ENCODE measurements at regions not wholly inside any gene's neighbourhood (a gene's known extent, or its start where the extent isn't known, plus 50 kb on each side); places are given as distances from the start of the nearest gene placed in this dataset.

- Histone ChIP-seq H3K36me3 (ENCODE audit: insufficient read depth, low read length) (no peaks in the 10 kb centered on the region), H3K4me1 (ENCODE audit: control insufficient read depth, insufficient read depth, low read length, unreplicated experiment) (peaks cover 35% of the 10 kb centered on the region), H2AFZ (ENCODE audit: low read length, unreplicated experiment) (no peak overlapping the region), H3K27ac (ENCODE audit: low read depth, low read length) (no peak overlapping the region), H3K4me3 (ENCODE audit: low read depth, low read length) (no peak overlapping the region), H3K79me2 (ENCODE audit: control insufficient read depth, insufficient read depth, low read length, unreplicated experiment) (no peaks in the 10 kb centered on the region), H3K27me3 (ENCODE audit: insufficient read depth, low read length) (no peaks in the 10 kb centered on the region)
These were observed 70.8 kb upstream of the RPS23 start for GRCh38 chr5:82348784-82349425.

GRCh38 chr5:82347201-82347865 lies 69.2 kb upstream of the RPS23 start:
- H3K27me3 ChIP-seq (ENCODE audit: insufficient read depth, low read length): no peaks in the 10 kb centered on the region
- H3K36me3 ChIP-seq (ENCODE audit: insufficient read depth, low read length): no peaks in the 10 kb centered on the region
- H3K79me2 ChIP-seq (ENCODE audit: control insufficient read depth, insufficient read depth, low read length, unreplicated experiment): no peaks in the 10 kb centered on the region
- no peak overlapping the region; the same call in 1 of the 2 replicates for H3K4me3 ChIP-seq (ENCODE audit: low read depth, low read length)
- H3K4me1 ChIP-seq (ENCODE audit: control insufficient read depth, insufficient read depth, low read length, unreplicated experiment): peaks cover 29% of the 10 kb centered on the region
- H3K27ac ChIP-seq (ENCODE audit: low read depth, low read length): peak overlapping the region; percentile 13; the same call in 1 of the 2 replicates
- H2AFZ ChIP-seq (ENCODE audit: low read length, unreplicated experiment): peak overlapping the region; percentile 80

GRCh38 chr5:82346399-82347165 lies 68.4 kb upstream of the RPS23 start:
- Histone ChIP-seq H3K27me3 (ENCODE audit: insufficient read depth, low read length) (no peaks in the 10 kb centered on the region), H3K79me2 (ENCODE audit: control insufficient read depth, insufficient read depth, low read length, unreplicated experiment) (no peaks in the 10 kb centered on the region), H3K27ac (ENCODE audit: low read depth, low read length) (no peak overlapping the region)

GRCh38 chr5:82345108-82345507 lies 67.0 kb upstream of the RPS23 start:
- H2AFZ ChIP-seq (ENCODE audit: low read length, unreplicated experiment): no peak overlapping the region
- no peak overlapping the region for H3K27ac ChIP-seq (ENCODE audit: low read depth, low read length)
- no peaks in the 10 kb centered on the region for H3K36me3 ChIP-seq (ENCODE audit: insufficient read depth, low read length)
- no peaks in the 10 kb centered on the region for H3K27me3 ChIP-seq (ENCODE audit: insufficient read depth, low read length)
- peaks cover 25% of the 10 kb centered on the region for H3K4me1 ChIP-seq (ENCODE audit: control insufficient read depth, insufficient read depth, low read length, unreplicated experiment)
- H3K4me3 ChIP-seq (ENCODE audit: low read depth, low read length): no peak overlapping the region
- H3K79me2 ChIP-seq (ENCODE audit: control insufficient read depth, insufficient read depth, low read length, unreplicated experiment): no peaks in the 10 kb centered on the region

More at GRCh38 chr5:82346399-82347165, 68.4 kb upstream of the RPS23 start:
- no peaks in the 10 kb centered on the region for H3K36me3 ChIP-seq (ENCODE audit: insufficient read depth, low read length)
- H3K4me3 ChIP-seq (ENCODE audit: low read depth, low read length): no peak overlapping the region
- peak overlapping the region; percentile 80 for H2AFZ ChIP-seq (ENCODE audit: low read length, unreplicated experiment)
- peaks cover 25% of the 10 kb centered on the region for H3K4me1 ChIP-seq (ENCODE audit: control insufficient read depth, insufficient read depth, low read length, unreplicated experiment)

- Histone ChIP-seq H3K4me3 (ENCODE audit: low read depth, low read length) (no peak overlapping the region), H3K4me1 (ENCODE audit: control insufficient read depth, insufficient read depth, low read length, unreplicated experiment) (peaks cover 4% of the 10 kb centered on the region), H3K36me3 (ENCODE audit: insufficient read depth, low read length) (no peaks in the 10 kb centered on the region), H3K79me2 (ENCODE audit: control insufficient read depth, insufficient read depth, low read length, unreplicated experiment) (no peaks in the 10 kb centered on the region), H2AFZ (ENCODE audit: low read length, unreplicated experiment) (no peak overlapping the region), H3K27me3 (ENCODE audit: insufficient read depth, low read length) (no peaks in the 10 kb centered on the region), H3K27ac (ENCODE audit: low read depth, low read length) (no peak overlapping the region)
These were observed 63.2 kb upstream of the RPS23 start for GRCh38 chr5:82341325-82341724.

GRCh38 chr5:82340799-82341198 lies 62.6 kb upstream of the RPS23 start:
- Histone ChIP-seq H3K79me2 (ENCODE audit: control insufficient read depth, insufficient read depth, low read length, unreplicated experiment) (no peaks in the 10 kb centered on the region), H2AFZ (ENCODE audit: low read length, unreplicated experiment) (no peak overlapping the region), H3K36me3 (ENCODE audit: insufficient read depth, low read length) (no peaks in the 10 kb centered on the region), H3K27ac (ENCODE audit: low read depth, low read length) (no peak overlapping the region), H3K4me3 (ENCODE audit: low read depth, low read length) (no peak overlapping the region), H3K4me1 (ENCODE audit: control insufficient read depth, insufficient read depth, low read length, unreplicated experiment) (peaks cover 10% of the 10 kb centered on the region), H3K27me3 (ENCODE audit: insufficient read depth, low read length) (no peaks in the 10 kb centered on the region)

GRCh38 chr5:82339792-82340191 lies 61.6 kb upstream of the RPS23 start:
- Histone ChIP-seq H3K27me3 (ENCODE audit: insufficient read depth, low read length) (no peaks in the 10 kb centered on the region), H3K36me3 (ENCODE audit: insufficient read depth, low read length) (no peaks in the 10 kb centered on the region), H3K79me2 (ENCODE audit: control insufficient read depth, insufficient read depth, low read length, unreplicated experiment) (no peaks in the 10 kb centered on the region), H3K4me1 (ENCODE audit: control insufficient read depth, insufficient read depth, low read length, unreplicated experiment) (peaks cover 20% of the 10 kb centered on the region), H3K27ac (ENCODE audit: low read depth, low read length) (no peak overlapping the region), H3K4me3 (ENCODE audit: low read depth, low read length) (no peak overlapping the region), H2AFZ (ENCODE audit: low read length, unreplicated experiment) (no peak overlapping the region)

- H3K36me3 ChIP-seq (ENCODE audit: insufficient read depth, low read length): no peaks in the 10 kb centered on the region
- no peaks in the 10 kb centered on the region for H3K27me3 ChIP-seq (ENCODE audit: insufficient read depth, low read length)
- H3K4me1 ChIP-seq (ENCODE audit: control insufficient read depth, insufficient read depth, low read length, unreplicated experiment): peaks cover 25% of the 10 kb centered on the region
- H3K27ac ChIP-seq (ENCODE audit: low read depth, low read length): no peak overlapping the region
- H3K79me2 ChIP-seq (ENCODE audit: control insufficient read depth, insufficient read depth, low read length, unreplicated experiment): no peaks in the 10 kb centered on the region
- no peak overlapping the region for H3K4me3 ChIP-seq (ENCODE audit: low read depth, low read length)
- H2AFZ ChIP-seq (ENCODE audit: low read length, unreplicated experiment): no peak overlapping the region
These were observed 60.7 kb upstream of the RPS23 start for GRCh38 chr5:82338771-82339373.

GRCh38 chr5:82336959-82337351 lies 58.8 kb upstream of the RPS23 start:
- H2AFZ ChIP-seq (ENCODE audit: low read length, unreplicated experiment): peak overlapping the region; percentile 45
- no peaks in the 10 kb centered on the region for H3K36me3 ChIP-seq (ENCODE audit: insufficient read depth, low read length)
- H3K79me2 ChIP-seq (ENCODE audit: control insufficient read depth, insufficient read depth, low read length, unreplicated experiment): no peaks in the 10 kb centered on the region
- no peak overlapping the region for H3K4me3 ChIP-seq (ENCODE audit: low read depth, low read length)
- peaks cover 40% of the 10 kb centered on the region for H3K4me1 ChIP-seq (ENCODE audit: control insufficient read depth, insufficient read depth, low read length, unreplicated experiment)
- H3K27me3 ChIP-seq (ENCODE audit: insufficient read depth, low read length): no peaks in the 10 kb centered on the region
- no peak overlapping the region for H3K27ac ChIP-seq (ENCODE audit: low read depth, low read length)

- peaks cover 40% of the 10 kb centered on the region for H3K4me1 ChIP-seq (ENCODE audit: control insufficient read depth, insufficient read depth, low read length, unreplicated experiment)
These were observed 58.2 kb upstream of the RPS23 start for GRCh38 chr5:82336226-82336958.

More at GRCh38 chr5:82336226-82336958, 58.2 kb upstream of the RPS23 start:
- H3K4me3 ChIP-seq (ENCODE audit: low read depth, low read length): no peak overlapping the region
- peak overlapping the region; percentile 45 for H2AFZ ChIP-seq (ENCODE audit: low read length, unreplicated experiment)
- no peaks in the 10 kb centered on the region for H3K36me3 ChIP-seq (ENCODE audit: insufficient read depth, low read length)
- H3K27me3 ChIP-seq (ENCODE audit: insufficient read depth, low read length): no peaks in the 10 kb centered on the region
- H3K79me2 ChIP-seq (ENCODE audit: control insufficient read depth, insufficient read depth, low read length, unreplicated experiment): no peaks in the 10 kb centered on the region
- H3K27ac ChIP-seq (ENCODE audit: low read depth, low read length): peak overlapping the region; percentile 56; the same call in 1 of the 2 replicates

Measured in ACC112 (cell line).